Central memory CD8-positive, alpha-beta T cell (primary cell): ENCODE measurements at regions not wholly inside any gene's neighbourhood (a gene's known extent, or its start where the extent isn't known, plus 50 kb on each side); places are given as distances from the start of the nearest gene placed in this dataset.

ENCODE experiments used
- ATAC-seq: fragments of 150-1000 bp; cut with Tn5 transposase; replicated peaks from 2 replicates; pipeline ENCODE4 v1.10.0; 2022; ENCODE audit warnings: mild to moderate bottlenecking, moderate FRiP score, moderate number of reproducible peaks; ENCODE audit not compliant: poor library complexity, severe bottlenecking; ENCODE audit errors: extremely low read depth
- DNase-seq, 2 donors: peaks; one replicate each; pipeline ENCODE4 v3.0.0; 2021; ENCODE audit warnings: low spot score in 2 of 2
- H3K27ac Mint-ChIP-seq: one replicate; pipeline ENCODE4 v1.8.0; 2022; ENCODE audit warnings: low read depth, mild to moderate bottlenecking, moderate library complexity, mixed read lengths
- H3K27me3 Mint-ChIP-seq: one replicate; pipeline ENCODE4 v1.8.0; 2022; ENCODE audit warnings: mixed read lengths
- H3K36me3 Mint-ChIP-seq: one replicate; pipeline ENCODE4 v1.8.0; 2022; ENCODE audit warnings: mild to moderate bottlenecking, moderate library complexity, mixed read lengths; ENCODE audit not compliant: insufficient read depth
- H3K4me1 Mint-ChIP-seq: one replicate; pipeline ENCODE4 v1.8.0; 2022; ENCODE audit warnings: mixed read lengths
- H3K4me3 Mint-ChIP-seq: one replicate; pipeline ENCODE4 v1.8.0; 2022; ENCODE audit warnings: mild to moderate bottlenecking, moderate library complexity, mixed read lengths
- H3K9me3 Mint-ChIP-seq: one replicate; pipeline ENCODE4 v1.8.0; 2022; ENCODE audit warnings: mixed read lengths

DNA sequence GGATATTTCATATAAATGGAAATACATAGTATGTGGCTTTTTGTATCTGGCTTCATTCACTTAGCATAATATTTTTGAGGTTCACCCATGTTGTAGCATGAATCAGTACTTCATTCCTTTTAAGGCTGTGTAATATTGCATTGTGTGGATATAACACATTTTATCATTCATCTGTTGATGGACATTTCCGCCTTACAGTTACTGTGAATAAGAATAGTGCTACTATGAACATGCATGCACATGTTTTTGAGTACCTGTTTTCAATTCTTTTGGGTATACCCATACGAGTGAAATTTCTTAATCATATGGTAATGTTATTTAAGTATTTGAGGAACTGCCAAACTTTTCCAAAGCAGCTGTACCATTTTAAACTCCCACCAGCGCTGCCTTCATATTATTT lies 539.6 kb upstream of the DIPK2B start:
- no peak overlapping the region for H3K4me3 Mint-ChIP-seq
- no peaks in the 10 kb centered on the region for H3K27me3 Mint-ChIP-seq
- peaks cover 2% of the 10 kb centered on the region for H3K36me3 Mint-ChIP-seq
- no peaks in the 10 kb centered on the region for H3K9me3 Mint-ChIP-seq
- ATAC-seq (no peak), DNase-seq (no peak)
- no peak overlapping the region for H3K27ac Mint-ChIP-seq
- no peaks in the 10 kb centered on the region for H3K4me1 Mint-ChIP-seq

DNA sequence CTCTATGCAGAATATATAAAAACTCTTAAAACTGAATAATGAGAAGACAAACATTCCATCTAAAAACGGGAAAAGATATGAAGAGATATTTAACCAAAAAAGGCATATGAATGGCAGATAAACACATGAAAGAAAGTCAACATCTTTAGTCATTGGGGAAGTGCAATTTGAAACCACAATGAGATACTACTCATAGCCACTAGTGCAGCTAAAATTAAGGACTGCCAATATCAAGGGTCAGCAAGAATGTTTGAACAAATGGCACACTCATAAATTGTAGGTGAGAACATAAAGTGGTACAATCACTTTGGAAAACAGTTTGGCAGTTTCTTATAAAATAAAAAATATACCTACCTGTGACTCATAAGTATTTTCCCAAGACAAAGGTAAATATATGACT lies 534.9 kb upstream of the DIPK2B start:
- DNase-seq, result no peak
- Mint-ChIP-seq H3K27ac (no peak overlapping the region), H3K9me3 (no peaks in the 10 kb centered on the region), H3K4me1 (no peaks in the 10 kb centered on the region), H3K4me3 (no peak overlapping the region), H3K27me3 (no peaks in the 10 kb centered on the region), H3K36me3 (no peaks in the 10 kb centered on the region)
- no peak for ATAC-seq

DNA sequence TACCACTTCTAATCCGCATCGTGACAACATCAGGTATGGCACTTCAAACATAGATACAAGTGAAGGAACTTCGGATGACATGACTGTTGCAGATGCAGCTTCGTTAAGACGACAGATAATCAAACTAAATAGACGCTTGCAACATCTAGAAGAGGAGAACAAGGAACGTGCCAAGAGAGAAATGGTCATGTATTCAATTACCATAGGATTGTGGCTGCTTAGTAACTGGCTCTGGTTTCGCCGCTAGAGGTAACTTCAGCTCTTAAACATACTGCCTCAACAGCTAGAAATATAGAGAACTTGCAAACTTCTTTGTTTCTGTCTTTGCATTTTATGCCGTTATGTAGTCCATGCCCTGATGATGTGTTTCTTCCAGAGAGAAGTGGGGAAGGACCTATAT lies 530.8 kb upstream of the DIPK2B start:
- H3K27me3 Mint-ChIP-seq, result no peaks in the 10 kb centered on the region
- no peak for DNase-seq
- H3K9me3 Mint-ChIP-seq, result no peaks in the 10 kb centered on the region
- H3K27ac Mint-ChIP-seq, result no peak overlapping the region
- no peak for ATAC-seq
- no peak overlapping the region for H3K4me3 Mint-ChIP-seq
- H3K4me1 Mint-ChIP-seq, result no peaks in the 10 kb centered on the region
- H3K36me3 Mint-ChIP-seq, result no peaks in the 10 kb centered on the region

DNA sequence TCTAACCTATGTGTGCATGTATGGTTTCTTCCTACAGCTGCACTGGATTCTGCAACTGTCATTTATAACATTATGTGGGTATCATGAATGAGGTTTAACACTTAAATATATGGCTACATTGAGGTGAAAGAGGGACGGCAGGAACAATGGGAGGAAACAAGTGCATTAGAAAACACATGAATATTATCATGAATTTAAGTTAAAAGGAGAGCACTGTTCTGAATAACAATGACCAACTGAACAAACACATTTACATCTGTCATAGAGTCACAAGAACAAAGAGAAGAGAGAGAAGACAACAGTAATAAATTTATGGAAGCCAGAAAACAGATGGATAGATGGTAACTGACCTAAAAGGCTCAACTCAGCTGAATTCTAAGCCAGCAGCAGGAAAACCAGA lies 527.1 kb upstream of the DIPK2B start:
- no peaks in the 10 kb centered on the region for H3K36me3 Mint-ChIP-seq
- no peaks in the 10 kb centered on the region for H3K4me1 Mint-ChIP-seq
- no peaks in the 10 kb centered on the region for H3K9me3 Mint-ChIP-seq
- DNase-seq (no peak), ATAC-seq (no peak)
- H3K4me3 Mint-ChIP-seq, result no peak overlapping the region
- no peak overlapping the region for H3K27ac Mint-ChIP-seq
- no peaks in the 10 kb centered on the region for H3K27me3 Mint-ChIP-seq

DNA sequence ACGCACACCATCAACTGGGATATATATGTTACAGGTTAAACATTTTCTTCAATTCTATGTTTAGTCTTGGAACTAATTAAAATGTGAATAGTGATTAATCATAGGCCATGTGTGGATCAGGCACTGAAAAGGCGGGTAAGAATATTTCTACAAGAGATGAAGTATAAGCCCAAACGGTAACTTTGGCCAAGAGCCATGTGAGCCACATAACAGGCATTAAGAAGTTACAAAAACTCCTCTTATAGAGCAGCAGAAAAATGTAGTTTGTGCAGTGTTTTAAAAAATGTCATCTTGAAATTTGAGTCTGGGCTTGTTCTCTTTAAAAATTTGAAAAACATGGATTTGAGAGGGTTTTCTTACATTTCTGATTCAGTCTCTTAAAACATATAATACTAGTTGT lies 521.8 kb upstream of the DIPK2B start:
- no peak for ATAC-seq
- no peak overlapping the region for H3K4me3 Mint-ChIP-seq
- H3K4me1 Mint-ChIP-seq, result no peaks in the 10 kb centered on the region
- DNase-seq, result no peak
- H3K27ac Mint-ChIP-seq, result no peak overlapping the region
- H3K9me3 Mint-ChIP-seq, result no peaks in the 10 kb centered on the region
- no peaks in the 10 kb centered on the region for H3K36me3 Mint-ChIP-seq
- H3K27me3 Mint-ChIP-seq, result no peaks in the 10 kb centered on the region

DNA sequence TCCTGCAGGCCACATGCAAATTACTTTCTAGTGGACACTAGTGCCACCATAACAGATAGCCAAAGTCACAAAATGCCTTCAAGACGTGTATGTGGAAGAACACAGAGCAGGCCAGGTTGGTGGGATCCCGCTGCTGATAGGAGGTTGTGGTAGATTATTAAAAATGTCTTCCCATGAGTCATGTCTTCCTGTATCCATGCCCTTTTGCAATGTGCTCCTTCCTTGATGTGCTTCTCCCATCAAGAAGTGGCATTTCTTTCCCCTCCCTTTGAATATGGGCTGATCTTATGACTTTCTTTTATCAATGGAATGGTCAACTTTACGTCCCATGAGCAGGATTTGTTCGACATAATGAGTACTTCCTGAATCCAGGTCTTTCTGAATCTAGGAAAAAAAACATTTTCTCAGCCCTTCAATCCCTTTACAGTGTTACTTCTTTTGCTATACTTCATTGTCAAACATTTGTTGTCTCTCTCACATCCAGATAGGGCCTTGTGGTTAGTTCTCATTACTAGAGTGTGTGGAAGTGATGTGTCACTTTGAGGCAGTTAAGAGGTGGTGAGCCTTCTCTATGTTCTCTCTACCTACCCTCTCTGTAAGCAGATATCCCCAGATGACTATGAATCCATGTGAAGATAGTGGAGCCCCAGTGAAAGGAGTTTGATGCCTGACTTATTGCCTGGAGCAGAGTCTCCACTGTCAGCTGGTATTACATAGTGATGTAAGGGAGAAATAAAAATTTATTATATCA lies 519.2 kb upstream of the DIPK2B start:
- Mint-ChIP-seq H3K4me3 (no peak overlapping the region), H3K27me3 (no peaks in the 10 kb centered on the region), H3K4me1 (peaks cover 14% of the 10 kb centered on the region), H3K9me3 (no peaks in the 10 kb centered on the region), H3K36me3 (no peaks in the 10 kb centered on the region), H3K27ac (no peak overlapping the region)
- no peak for ATAC-seq
- DNase-seq, result no peak

DNA sequence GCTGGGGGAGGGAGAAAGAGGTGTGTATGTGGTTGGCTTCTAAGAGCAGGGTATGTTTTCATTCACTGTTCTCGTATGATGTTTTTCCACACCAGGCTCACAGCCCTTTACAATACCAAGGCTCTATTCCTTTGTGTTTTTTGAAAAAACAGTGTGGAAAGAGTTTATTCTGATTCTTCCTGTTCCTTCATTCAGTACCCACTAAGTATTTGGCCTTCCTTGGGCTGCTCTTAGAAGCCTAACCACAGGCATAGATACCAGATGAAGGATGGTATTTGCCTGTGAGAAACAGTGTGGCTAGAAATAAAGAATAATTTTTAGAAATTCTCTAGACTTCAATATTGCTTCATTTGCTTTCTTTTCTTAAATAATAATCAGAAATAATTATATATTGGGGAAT lies 518.0 kb upstream of the DIPK2B start:
- Mint-ChIP-seq H3K9me3 (no peaks in the 10 kb centered on the region), H3K4me1 (peaks cover 14% of the 10 kb centered on the region), H3K36me3 (no peaks in the 10 kb centered on the region), H3K27me3 (no peaks in the 10 kb centered on the region), H3K4me3 (no peak overlapping the region), H3K27ac (no peak overlapping the region)
- DNase-seq (no peak), ATAC-seq (no peak)

DNA sequence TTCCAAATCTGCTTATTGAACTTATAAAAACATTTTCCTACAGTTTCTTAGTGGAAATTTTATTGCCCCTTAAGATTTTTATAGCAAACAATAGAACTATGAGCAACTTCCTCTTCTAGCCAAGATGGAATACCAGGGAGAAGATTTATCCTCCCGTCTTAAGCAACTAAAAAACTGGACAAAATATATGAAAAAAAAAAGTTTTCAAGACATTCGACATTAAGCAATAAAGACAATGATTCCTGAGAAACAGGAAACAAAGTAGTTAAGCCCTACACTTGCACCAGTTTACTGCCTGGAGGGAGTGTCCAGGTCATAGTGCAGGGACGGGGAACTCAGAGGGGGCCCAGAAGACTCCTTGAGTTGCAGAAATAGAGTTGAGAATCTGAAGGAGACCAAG lies 516.1 kb upstream of the DIPK2B start:
- no peak overlapping the region for H3K4me3 Mint-ChIP-seq
- H3K36me3 Mint-ChIP-seq, result no peaks in the 10 kb centered on the region
- DNase-seq (no peak), ATAC-seq (no peak)
- no peaks in the 10 kb centered on the region for H3K9me3 Mint-ChIP-seq
- H3K4me1 Mint-ChIP-seq, result peaks cover 14% of the 10 kb centered on the region
- H3K27ac Mint-ChIP-seq, result no peak overlapping the region
- no peaks in the 10 kb centered on the region for H3K27me3 Mint-ChIP-seq

DNA sequence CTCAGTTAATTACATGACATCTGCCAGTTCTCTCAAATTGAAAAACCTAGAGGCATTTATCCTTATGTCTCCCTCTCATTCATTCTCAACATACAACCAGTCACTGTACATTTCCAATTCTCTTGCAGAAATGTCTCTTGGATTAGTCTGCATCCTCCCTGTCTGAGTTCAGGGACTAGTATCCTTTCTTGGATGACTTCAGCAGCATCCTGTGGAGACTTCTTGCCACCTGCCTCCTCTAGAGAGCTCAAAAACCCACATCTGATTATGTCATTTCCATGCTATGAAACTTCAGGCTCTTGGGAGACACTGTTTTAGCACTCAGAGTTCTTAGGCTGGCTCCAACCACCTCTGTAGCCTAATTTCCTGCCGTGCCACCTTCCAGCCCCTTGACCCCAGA lies 515.1 kb upstream of the DIPK2B start:
- no peak overlapping the region for H3K4me3 Mint-ChIP-seq
- H3K27me3 Mint-ChIP-seq, result no peaks in the 10 kb centered on the region
- no peak for ATAC-seq
- peaks cover 19% of the 10 kb centered on the region for H3K4me1 Mint-ChIP-seq
- no peaks in the 10 kb centered on the region for H3K9me3 Mint-ChIP-seq
- H3K27ac Mint-ChIP-seq, result no peak overlapping the region
- no peak for DNase-seq
- no peaks in the 10 kb centered on the region for H3K36me3 Mint-ChIP-seq

DNA sequence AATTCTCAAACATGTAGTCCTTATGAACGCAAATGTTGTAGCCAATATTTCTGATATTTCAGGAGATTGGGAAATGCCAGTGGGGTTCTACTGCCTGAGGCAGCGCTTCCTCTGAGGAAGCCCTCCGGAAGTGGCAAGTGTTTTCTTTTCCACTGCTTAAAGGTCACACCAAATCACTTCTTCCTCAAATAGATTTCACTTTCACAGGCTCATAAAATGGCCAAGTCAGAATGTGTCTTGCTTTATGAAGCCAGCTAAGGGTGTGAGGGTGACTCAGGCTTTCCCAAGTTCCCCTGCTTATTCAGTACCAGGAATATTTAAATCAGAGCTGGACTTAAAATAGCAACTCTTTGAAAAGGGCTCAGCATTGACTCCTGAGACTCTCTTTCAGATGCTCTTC lies 514.2 kb upstream of the DIPK2B start:
- DNase-seq (no peak), ATAC-seq (no peak)
- Mint-ChIP-seq H3K27ac (no peak overlapping the region), H3K36me3 (no peaks in the 10 kb centered on the region), H3K4me3 (no peak overlapping the region), H3K9me3 (no peaks in the 10 kb centered on the region), H3K27me3 (no peaks in the 10 kb centered on the region), H3K4me1 (peaks cover 28% of the 10 kb centered on the region)

DNA sequence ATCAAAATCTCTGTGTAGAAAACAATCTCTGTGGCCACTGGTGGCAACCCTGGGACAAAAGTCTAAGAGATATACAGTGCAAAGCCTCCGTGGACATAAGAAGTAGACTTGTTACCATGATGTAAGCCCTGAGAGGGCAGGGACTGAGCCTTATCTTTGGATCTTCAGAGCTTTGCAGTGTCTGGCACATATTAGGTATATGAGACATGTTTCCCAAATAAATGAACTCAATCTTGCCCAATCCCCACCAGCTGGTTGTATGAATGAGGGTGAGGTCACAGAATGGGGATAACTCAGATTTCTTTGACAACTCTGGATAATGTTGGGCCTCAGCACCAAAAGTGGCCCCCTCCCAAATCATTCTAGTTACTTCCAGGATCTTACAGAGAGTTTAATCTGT lies 511.4 kb upstream of the DIPK2B start:
- peaks cover 32% of the 10 kb centered on the region for H3K4me1 Mint-ChIP-seq
- no peak for ATAC-seq
- H3K4me3 Mint-ChIP-seq, result no peak overlapping the region
- no peaks in the 10 kb centered on the region for H3K27me3 Mint-ChIP-seq
- H3K9me3 Mint-ChIP-seq, result no peaks in the 10 kb centered on the region
- H3K27ac Mint-ChIP-seq, result no peak overlapping the region
- H3K36me3 Mint-ChIP-seq, result no peaks in the 10 kb centered on the region
- DNase-seq, result no peak

DNA sequence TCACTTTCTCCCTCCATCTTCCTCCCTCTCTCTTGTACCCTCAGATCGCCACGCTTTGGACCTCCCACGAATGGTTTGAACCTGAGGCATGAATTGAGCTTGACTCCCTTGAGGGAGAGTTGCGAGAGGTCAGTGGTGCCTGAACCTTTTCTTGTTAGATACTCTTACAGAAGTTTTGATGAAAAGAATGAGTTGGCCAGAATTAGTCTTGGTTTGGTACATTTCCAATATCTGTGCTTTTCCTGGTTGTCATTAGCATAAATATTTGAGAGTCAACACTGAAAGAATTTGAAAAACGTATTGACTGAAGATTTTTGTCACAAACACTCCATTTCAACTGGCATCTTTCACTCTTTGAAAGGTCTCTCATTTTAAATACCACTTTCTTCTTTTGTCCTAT lies 510.6 kb upstream of the DIPK2B start:
- H3K36me3 Mint-ChIP-seq, result peaks cover 1% of the 10 kb centered on the region
- ATAC-seq (no peak), DNase-seq (no peak)
- H3K4me1 Mint-ChIP-seq, result peaks cover 30% of the 10 kb centered on the region
- no peaks in the 10 kb centered on the region for H3K9me3 Mint-ChIP-seq
- H3K27me3 Mint-ChIP-seq, result no peaks in the 10 kb centered on the region
- H3K4me3 Mint-ChIP-seq, result no peak overlapping the region
- H3K27ac Mint-ChIP-seq, result peak overlapping the region; percentile 91

DNA sequence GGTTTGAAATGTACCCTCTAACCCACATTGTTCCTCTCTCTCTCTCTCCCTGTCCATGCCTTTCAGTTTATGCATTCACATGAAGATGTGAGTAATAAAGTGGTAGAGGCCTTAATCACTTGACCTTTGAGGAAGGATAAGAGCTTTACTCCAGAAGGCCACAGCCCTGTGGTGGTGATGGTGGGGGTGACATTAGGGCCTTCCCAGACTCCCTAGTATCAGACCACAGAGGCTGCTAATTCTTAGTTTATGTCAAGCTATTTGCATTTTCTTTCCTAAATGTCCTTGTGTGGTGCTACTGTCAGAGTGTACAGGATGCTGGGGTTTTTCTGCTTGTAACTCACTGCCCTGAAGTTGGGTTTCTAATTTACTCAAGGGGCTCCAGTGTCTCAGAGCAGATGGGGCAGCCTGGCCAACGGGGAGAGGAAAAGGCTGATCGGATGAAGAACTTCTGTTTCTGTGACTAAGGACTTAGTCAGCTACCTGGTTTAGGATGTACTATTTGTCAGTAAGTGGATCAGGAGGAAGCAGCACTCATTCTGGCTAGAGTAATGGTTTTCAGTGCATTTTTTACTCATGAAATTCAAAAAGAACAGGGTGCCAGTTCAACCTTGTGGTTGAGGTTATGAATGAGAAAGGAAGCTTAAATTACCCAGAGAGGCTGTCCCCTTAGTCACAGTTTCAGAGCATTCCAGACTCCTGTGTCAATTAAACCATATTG lies 509.6 kb upstream of the DIPK2B start:
- DNase-seq (no peak), ATAC-seq (peak; percentile 24)
- Mint-ChIP-seq H3K4me3 (no peak overlapping the region), H3K27ac (peak overlapping the region; percentile 91), H3K36me3 (peaks cover 1% of the 10 kb centered on the region), H3K4me1 (peaks cover 21% of the 10 kb centered on the region), H3K9me3 (no peaks in the 10 kb centered on the region), H3K27me3 (no peaks in the 10 kb centered on the region)
